Caco-2 (cell line): ENCODE measurements at regions not wholly inside any gene's neighbourhood (a gene's known extent, or its start where the extent isn't known, plus 50 kb on each side); places are given as distances from the start of the nearest gene placed in this dataset.

Source experiments
- BruUV-seq: library from RNA; stranded (reverse); fragments of 400-500 nt; replicated peaks from 2 replicates; lab custom pipeline; 2021; lab: Mats Ljungman, UMichigan
- CTCF ChIA-PET: fragments of 300-600 bp; sonication (Branson Sonifier 250); formaldehyde crosslinking; loops from one replicate; lab custom pipeline; 2022; ENCODE audit warnings: antibody characterized with exemption; lab: Charles Lee
- POLR2A ChIA-PET: fragments of 300-600 bp; sonication (Branson Sonifier 250); formaldehyde crosslinking; loops from one replicate; lab custom pipeline; 2022; ENCODE audit warnings: antibody characterized with exemption; lab: Charles Lee
- DNase-seq, 2 experiments: peaks; one replicate each; pipeline versions ENCODE4 v3.0.0 to v3.0.0-alpha.2; 2020 to 2022
- H3K27me3 ChIP-seq: replicated peaks from 2 replicates; pipeline ENCODE4 v1.6.0; 2011; ENCODE audit warnings: low read length; ENCODE audit not compliant: control insufficient read depth, insufficient read depth
- H3K36me3 ChIP-seq: 2 replicates; pipeline ENCODE4 v1.5.1; 2011; ENCODE audit warnings: low read length; ENCODE audit not compliant: control insufficient read depth, insufficient read depth
- H3K4me1 ChIP-seq: fragments of 250-450 bp; sonication (Bioruptor Pico); 2 replicates; pipeline ENCODE4 v1.5.1; 2020; ENCODE audit warnings: mild to moderate bottlenecking
- H3K4me3 ChIP-seq: 2 replicates; pipeline ENCODE4 v1.5.1; 2011; ENCODE audit warnings: low read depth, mild to moderate bottlenecking, control low read depth, low read length
- H3K9me3 ChIP-seq: fragments of 250-450 bp; sonication (Bioruptor Pico); 2 replicates; pipeline ENCODE4 v1.5.1; 2020; ENCODE audit warnings: mild to moderate bottlenecking, moderate library complexity
- H3K27ac Mint-ChIP-seq: one replicate; pipeline ENCODE4 v1.8.0; 2022; ENCODE audit warnings: mixed read lengths; ENCODE audit not compliant: unreplicated experiment
- H3K27me3 Mint-ChIP-seq: one replicate; pipeline ENCODE4 v1.8.0; 2022; ENCODE audit warnings: mixed read lengths; ENCODE audit not compliant: insufficient read depth, unreplicated experiment
- H3K36me3 Mint-ChIP-seq: one replicate; pipeline ENCODE4 v1.8.0; 2022; ENCODE audit warnings: mild to moderate bottlenecking, mixed read lengths; ENCODE audit not compliant: insufficient read depth, unreplicated experiment
- H3K4me1 Mint-ChIP-seq: one replicate; pipeline ENCODE4 v1.8.0; 2022; ENCODE audit warnings: low read depth, mixed read lengths; ENCODE audit not compliant: unreplicated experiment
- H3K4me3 Mint-ChIP-seq: one replicate; pipeline ENCODE4 v1.8.0; 2022; ENCODE audit warnings: mild to moderate bottlenecking, moderate library complexity, mixed read lengths; ENCODE audit not compliant: unreplicated experiment
- H3K9me3 Mint-ChIP-seq: one replicate; pipeline ENCODE4 v1.8.0; 2022; ENCODE audit warnings: mixed read lengths; ENCODE audit not compliant: unreplicated experiment
- CTCF ChIP-seq, 2 experiments: fragments of 200-600 bp in 1 of 2; IDR thresholded peaks; 1 replicate in 1 of 2; 2 replicates in 1 of 2; pipeline versions ENCODE4 v1.5.1 to v1.8.0; 2011 to 2022; ENCODE audit warnings: antibody characterized with exemption in 1 of 2, control low read depth in 1 of 2, inconsistent platforms in 1 of 2, low read depth in 1 of 2, low read length in 1 of 2, mild to moderate bottlenecking in 1 of 2, moderate library complexity in 1 of 2; ENCODE audit not compliant: insufficient read depth in 1 of 2, severe bottlenecking in 1 of 2, unreplicated experiment in 1 of 2
- intact Hi-C: fragments of 100-400 bp; cut with micrococcal nuclease; formaldehyde crosslinking; loops from one replicate; pipeline ENCODE4 v1.10.0; 2022; ENCODE audit not compliant: unreplicated experiment

GRCh38 chr1:213686983-213687382 lies 300.8 kb upstream of the PROX1 start:
- Histone ChIP-seq H3K9me3 (no peaks in the 10 kb centered on the region), H3K27me3 (no peaks in the 10 kb centered on the region), H3K4me3 (no peak overlapping the region), H3K36me3 (no peaks in the 10 kb centered on the region), H3K4me1 (no peaks in the 10 kb centered on the region)
- intact Hi-C loops = no loop called here
- Mint-ChIP-seq H3K9me3 (no peaks in the 10 kb centered on the region), H3K4me1 (peaks cover 11% of the 10 kb centered on the region), H3K27ac (no peak overlapping the region), H3K27me3 (no peaks in the 10 kb centered on the region), H3K36me3 (no peaks in the 10 kb centered on the region), H3K4me3 (no peak overlapping the region)
- no peak for TF ChIP-seq CTCF (IDR thresholded peaks at IDR 0.05; ENCODE audit: insufficient read depth in 1 of 2, low read depth in 1 of 2, low read length in 1 of 2, severe bottlenecking in 1 of 2, unreplicated experiment in 1 of 2)
- BruUV-seq = no TSS peak
- CTCF ChIA-PET = no interaction called here
- DNase-seq = no peak
- POLR2A ChIA-PET = no interaction called here

DNA sequence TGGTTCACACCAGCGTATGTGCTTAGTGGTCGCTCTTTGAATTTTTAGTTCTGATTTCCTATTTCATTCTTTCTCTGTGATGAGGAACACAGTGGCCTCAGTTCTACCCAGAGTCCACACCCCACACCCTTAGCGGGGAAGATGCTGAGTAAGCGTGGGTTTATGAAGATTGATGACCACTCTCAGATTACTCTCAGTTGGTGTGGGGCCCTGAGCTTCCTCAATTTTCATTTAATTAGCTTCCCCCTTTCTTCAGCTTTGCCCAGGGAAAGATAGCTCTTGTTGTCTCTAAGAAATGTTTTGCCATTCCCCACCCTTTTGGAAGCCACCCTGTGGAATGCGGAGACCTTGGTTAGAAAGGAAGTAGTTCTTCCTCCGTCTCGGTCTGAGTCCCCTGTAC lies 299.9 kb upstream of the PROX1 start:
- Mint-ChIP-seq H3K4me1 (peaks cover 11% of the 10 kb centered on the region), H3K27ac (no peak overlapping the region), H3K36me3 (no peaks in the 10 kb centered on the region), H3K9me3 (no peaks in the 10 kb centered on the region), H3K27me3 (no peaks in the 10 kb centered on the region), H3K4me3 (no peak overlapping the region)
- H3K4me1 ChIP-seq = no peaks in the 10 kb centered on the region
- no TSS peak for BruUV-seq
- no peak for DNase-seq
- no peak for TF ChIP-seq CTCF (IDR thresholded peaks at IDR 0.05; ENCODE audit: insufficient read depth in 1 of 2, low read depth in 1 of 2, low read length in 1 of 2, severe bottlenecking in 1 of 2, unreplicated experiment in 1 of 2)
- intact Hi-C loops = no loop called here
- H3K4me3 ChIP-seq = no peak overlapping the region
- ChIA-PET POLR2A (no interaction called here), CTCF (no interaction called here)
- no peaks in the 10 kb centered on the region for H3K27me3 ChIP-seq
- no peaks in the 10 kb centered on the region for H3K9me3 ChIP-seq
- no peaks in the 10 kb centered on the region for H3K36me3 ChIP-seq

DNA sequence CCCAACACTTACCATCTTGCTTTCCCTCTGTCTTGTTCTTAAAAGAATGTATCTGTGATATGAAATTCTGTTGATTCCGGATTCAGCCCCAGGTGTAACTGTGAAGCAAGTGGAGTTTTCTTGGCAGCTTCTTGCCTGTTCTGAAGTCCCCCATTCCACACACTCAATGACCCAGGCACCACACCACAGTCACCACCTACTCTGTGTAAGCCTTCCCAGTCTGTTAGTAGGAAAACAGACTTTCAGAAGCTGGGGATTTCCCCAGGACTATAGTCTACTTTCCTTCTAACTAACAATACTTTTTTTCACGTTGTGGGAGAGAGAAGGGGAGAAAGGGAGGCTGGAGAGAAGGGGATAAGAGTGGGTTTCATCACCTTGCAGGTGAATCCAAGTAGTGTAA lies 299.1 kb upstream of the PROX1 start:
- H3K9me3 Mint-ChIP-seq = no peaks in the 10 kb centered on the region
- H3K4me1 Mint-ChIP-seq = peaks cover 11% of the 10 kb centered on the region
- Histone ChIP-seq H3K36me3 (no peaks in the 10 kb centered on the region), H3K4me3 (no peak overlapping the region), H3K4me1 (no peaks in the 10 kb centered on the region), H3K27me3 (no peaks in the 10 kb centered on the region), H3K9me3 (no peaks in the 10 kb centered on the region)
- no peaks in the 10 kb centered on the region for H3K27me3 Mint-ChIP-seq
- POLR2A ChIA-PET = no interaction called here
- intact Hi-C loops = no loop called here
- no peaks in the 10 kb centered on the region for H3K36me3 Mint-ChIP-seq
- no peak overlapping the region for H3K27ac Mint-ChIP-seq
- CTCF ChIA-PET = no interaction called here
- no peak for DNase-seq
- no peak overlapping the region for H3K4me3 Mint-ChIP-seq
- TF ChIP-seq CTCF (IDR thresholded peaks at IDR 0.05; ENCODE audit: insufficient read depth in 1 of 2, low read depth in 1 of 2, low read length in 1 of 2, severe bottlenecking in 1 of 2, unreplicated experiment in 1 of 2) = no peak
- BruUV-seq = no TSS peak
